AG09309 (cell line): ENCODE measurements at regions not wholly inside any gene's neighbourhood (a gene's known extent, or its start where the extent isn't known, plus 50 kb on each side); places are given as distances from the start of the nearest gene placed in this dataset.

Experiments
- DNase-seq: peaks from one replicate; pipeline ENCODE4 v3.0.0-alpha.2; 2010; ENCODE audit warnings: low read depth
- H3K4me3 ChIP-seq: 2 replicates; pipeline ENCODE4 v1.5.1; 2011; ENCODE audit warnings: mild to moderate bottlenecking, low read depth, low read length, moderate library complexity; ENCODE audit not compliant: control insufficient read depth
- CTCF ChIP-seq: IDR thresholded peaks from 2 replicates; pipeline ENCODE4 v1.5.1; 2011; ENCODE audit warnings: mild to moderate bottlenecking, low read depth, low read length, inconsistent platforms; ENCODE audit not compliant: insufficient read depth, control insufficient read depth; ENCODE audit errors: missing control alignments

GRCh38 chr5:160926428-160926827 lies 74.4 kb upstream of the ATP10B start:
- no peak for DNase-seq
- TF ChIP-seq CTCF: no peak

GRCh38 chr5:160925281-160925680 lies 73.3 kb upstream of the ATP10B start:
- no peak for TF ChIP-seq CTCF
- DNase-seq: no peak
- no peak overlapping the region for H3K4me3 ChIP-seq

More at GRCh38 chr5:160926428-160926827, 74.4 kb upstream of the ATP10B start:
- H3K4me3 ChIP-seq: no peak overlapping the region

GRCh38 chr5:160923936-160924710 lies 72.1 kb upstream of the ATP10B start:
- H3K4me3 ChIP-seq: no peak overlapping the region
- DNase-seq: no peak
- TF ChIP-seq CTCF: no peak

- TF ChIP-seq CTCF: no peak
- no peak for DNase-seq
- H3K4me3 ChIP-seq: no peak overlapping the region
These were observed 71.4 kb upstream of the ATP10B start for GRCh38 chr5:160923411-160923810.

GRCh38 chr5:160922311-160922710 lies 70.3 kb upstream of the ATP10B start:
- no peak for DNase-seq
- H3K4me3 ChIP-seq: no peak overlapping the region
- TF ChIP-seq CTCF: no peak

- no peak overlapping the region for H3K4me3 ChIP-seq
- TF ChIP-seq CTCF: no peak
- no peak for DNase-seq
These were observed 69.6 kb upstream of the ATP10B start for GRCh38 chr5:160921423-160922285.
